PC-3 (cell line): ENCODE measurements at regions not wholly inside any gene's neighbourhood (a gene's known extent, or its start where the extent isn't known, plus 50 kb on each side); places are given as distances from the start of the nearest gene placed in this dataset.

Source experiments
- ATAC-seq: fragments of 200-7000 bp; cut with Tn5 transposase; 2 replicates; pipeline ENCODE4 v1.9.1; 2020; ENCODE audit warnings: mild to moderate bottlenecking, moderate library complexity
- BruUV-seq: library from RNA; stranded (reverse); fragments of 400-500 nt; replicated peaks from 2 replicates; lab custom pipeline; 2021; lab: Mats Ljungman, UMichigan
- CTCF ChIA-PET: fragments of 300-600 bp; sonication (Branson Sonifier 250); formaldehyde crosslinking; loops from one replicate; lab custom pipeline; 2022; ENCODE audit warnings: antibody characterized with exemption; lab: Charles Lee
- POLR2A ChIA-PET: fragments of 300-600 bp; sonication (Branson Sonifier 250); formaldehyde crosslinking; loops from one replicate; lab custom pipeline; 2022; ENCODE audit warnings: antibody characterized with exemption; ENCODE audit not compliant: unreplicated experiment; lab: Charles Lee
- DNase-seq: peaks from one replicate; pipeline ENCODE4 v3.0.0-alpha.2; 2015
- H2AFZ ChIP-seq: fragments of 300-600 bp; sonication (generic); 2 replicates; pipeline ENCODE4 v1.6.0; 2016; ENCODE audit warnings: antibody characterized with exemption, low read length
- H3F3A ChIP-seq: fragments of 300-600 bp; sonication (generic); one replicate; pipeline ENCODE4 v1.6.0; 2017; ENCODE audit warnings: antibody characterized with exemption, low read length, control low read depth, mild to moderate bottlenecking; ENCODE audit not compliant: unreplicated experiment
- H3K27ac ChIP-seq: fragments of 300-600 bp; sonication (generic); 2 replicates; pipeline ENCODE4 v1.5.1; 2016; ENCODE audit warnings: mild to moderate bottlenecking, low read length
- H3K27me3 ChIP-seq: fragments of 300-600 bp; sonication (generic); 2 replicates; pipeline ENCODE4 v1.6.1; 2016; ENCODE audit warnings: low read length, mixed read lengths
- H3K36me3 ChIP-seq: fragments of 300-600 bp; sonication (generic); 2 replicates; pipeline ENCODE4 v1.6.1; 2016; ENCODE audit warnings: low read depth, mixed run types, low read length, mixed read lengths
- H3K4me1 ChIP-seq: fragments of 300-600 bp; sonication (generic); 2 replicates; pipeline ENCODE4 v1.5.1; 2016; ENCODE audit warnings: low read length; ENCODE audit not compliant: insufficient read depth
- H3K4me2 ChIP-seq: fragments of 300-600 bp; sonication (generic); 2 replicates; pipeline ENCODE4 v1.6.0; 2016; ENCODE audit warnings: low read length
- H3K4me3 ChIP-seq: fragments of 300-600 bp; sonication (generic); 2 replicates; pipeline ENCODE4 v1.5.1; 2016; ENCODE audit warnings: mild to moderate bottlenecking, low read length, mixed read lengths
- H3K79me2 ChIP-seq: fragments of 300-600 bp; sonication (generic); 2 replicates; pipeline ENCODE4 v1.6.1; 2017; ENCODE audit warnings: low read length, mixed read lengths
- H3K9ac ChIP-seq: fragments of 300-600 bp; sonication (generic); 2 replicates; pipeline ENCODE4 v1.6.0; 2016; ENCODE audit warnings: mild to moderate bottlenecking, low read length
- H3K9me2 ChIP-seq: fragments of 300-600 bp; sonication (generic); replicated peaks from 2 replicates; pipeline ENCODE4 v1.6.1; 2016; ENCODE audit warnings: mixed run types, low read length, mixed read lengths
- H3K9me3 ChIP-seq: fragments of 300-600 bp; sonication (generic); 2 replicates; pipeline ENCODE4 v1.6.1; 2016; ENCODE audit warnings: low read length, mixed read lengths
- H4K20me1 ChIP-seq: fragments of 300-600 bp; sonication (generic); 2 replicates; pipeline ENCODE4 v1.6.1; 2016; ENCODE audit warnings: low read length, mixed read lengths
- CTCF ChIP-seq: fragments of 300-600 bp; sonication (generic); conservative IDR thresholded peaks from 2 replicates; pipeline ENCODE4 v1.5.1; 2017; ENCODE audit warnings: antibody characterized with exemption, low read depth, mild to moderate bottlenecking, low read length
- EZH2 ChIP-seq: fragments of 300-600 bp; sonication (generic); IDR thresholded peaks from one replicate; pipeline ENCODE4 v1.6.1; 2017; ENCODE audit warnings: antibody characterized with exemption, mild to moderate bottlenecking, low read length; ENCODE audit not compliant: unreplicated experiment
- EZH2phosphoT487 ChIP-seq: fragments of 300-600 bp; sonication (generic); IDR thresholded peaks from 2 replicates; pipeline ENCODE4 v1.6.1; 2018; ENCODE audit warnings: mild to moderate bottlenecking, antibody characterized with exemption, low read length, borderline replicate concordance
- intact Hi-C: fragments of 100-400 bp; cut with micrococcal nuclease; formaldehyde crosslinking; loops from 2 replicates; pipeline ENCODE4 v1.9.0; 2023

DNA sequence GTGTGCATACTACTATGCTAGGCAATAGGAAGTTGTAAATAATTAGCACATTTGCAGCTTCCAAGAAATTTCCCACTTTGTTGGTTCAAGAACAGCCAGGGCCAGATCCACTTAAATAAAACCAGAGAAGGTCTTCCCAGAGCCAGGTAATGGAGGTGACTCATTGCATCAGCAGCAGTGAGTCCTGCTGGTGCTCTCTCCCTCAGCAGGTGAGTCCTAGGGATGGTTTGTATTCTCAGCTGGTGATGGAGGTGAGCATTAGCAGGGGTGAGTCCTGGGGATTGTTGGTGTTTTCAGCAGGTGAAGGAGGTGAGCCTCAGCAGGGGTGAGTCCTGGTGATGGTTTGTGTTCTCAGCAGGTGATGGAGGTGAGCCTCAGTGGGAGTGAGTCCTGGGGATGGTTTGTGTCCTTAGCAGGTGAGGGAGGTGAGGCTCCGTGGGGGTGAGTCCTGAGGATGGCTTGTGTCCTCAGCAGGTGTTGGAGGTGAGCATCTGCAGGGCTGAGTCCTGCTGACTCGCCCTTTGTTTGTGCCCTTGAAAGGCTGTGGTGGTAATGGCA lies 232.8 kb upstream of the EXOC2 start:
- no peak for ATAC-seq
- no peaks in the 10 kb centered on the region for H3K9me3 ChIP-seq
- no peak for TF ChIP-seq CTCF
- no peak for TF ChIP-seq EZH2
- no peak for TF ChIP-seq EZH2phosphoT487
- H2AFZ ChIP-seq: no peak overlapping the region
- CTCF ChIA-PET: no interaction called here
- H3K27ac ChIP-seq: no peak overlapping the region
- no peak for DNase-seq
- intact Hi-C loops: no loop called here
- peaks cover 68% of the 10 kb centered on the region for H3K27me3 ChIP-seq
- H4K20me1 ChIP-seq: no peaks in the 10 kb centered on the region
- H3K9ac ChIP-seq: no peak overlapping the region
- no peaks in the 10 kb centered on the region for H3K36me3 ChIP-seq
- H3K79me2 ChIP-seq: no peaks in the 10 kb centered on the region
- H3K4me1 ChIP-seq: no peaks in the 10 kb centered on the region
- POLR2A ChIA-PET: no interaction called here
- BruUV-seq: no TSS peak
- no peaks in the 10 kb centered on the region for H3K9me2 ChIP-seq
- H3K4me3 ChIP-seq: no peak overlapping the region
- H3K4me2 ChIP-seq: no peak overlapping the region
- no peaks in the 10 kb centered on the region for H3F3A ChIP-seq

GRCh38 chr6:924661-925060 lies 231.7 kb upstream of the EXOC2 start:
- H3K27me3 ChIP-seq: peaks cover 66% of the 10 kb centered on the region
- no peak overlapping the region for H3K4me3 ChIP-seq
- CTCF ChIA-PET: no interaction called here
- BruUV-seq: no TSS peak
- H3K9ac ChIP-seq: no peak overlapping the region
- H2AFZ ChIP-seq: no peak overlapping the region
- no peaks in the 10 kb centered on the region for H4K20me1 ChIP-seq
- no peaks in the 10 kb centered on the region for H3K36me3 ChIP-seq
- H3K9me2 ChIP-seq: no peaks in the 10 kb centered on the region
- no peaks in the 10 kb centered on the region for H3K4me1 ChIP-seq
- no peak overlapping the region for H3K27ac ChIP-seq
- POLR2A ChIA-PET: no interaction called here
- DNase-seq (no peak), ATAC-seq (no peak)
- no peaks in the 10 kb centered on the region for H3K9me3 ChIP-seq
- no peak for TF ChIP-seq CTCF
- no peak for TF ChIP-seq EZH2phosphoT487
- no peak for TF ChIP-seq EZH2
- intact Hi-C loops: no loop called here
- no peaks in the 10 kb centered on the region for H3K79me2 ChIP-seq
- no peak overlapping the region for H3K4me2 ChIP-seq
- H3F3A ChIP-seq: no peaks in the 10 kb centered on the region

GRCh38 chr6:921400-921799 lies 228.5 kb upstream of the EXOC2 start:
- Histone ChIP-seq H3K79me2 (no peaks in the 10 kb centered on the region), H3K9me3 (no peaks in the 10 kb centered on the region), H3K9ac (no peak overlapping the region), H2AFZ (no peak overlapping the region), H3K9me2 (no peaks in the 10 kb centered on the region), H3K4me3 (no peak overlapping the region), H3K27me3 (peaks cover 77% of the 10 kb centered on the region), H3F3A (no peaks in the 10 kb centered on the region), H3K27ac (no peak overlapping the region), H4K20me1 (no peaks in the 10 kb centered on the region), H3K4me2 (no peak overlapping the region), H3K36me3 (no peaks in the 10 kb centered on the region), H3K4me1 (no peaks in the 10 kb centered on the region)
- BruUV-seq: no TSS peak
- DNase-seq: no peak
- no peak for ATAC-seq
- intact Hi-C loops: no loop called here
- POLR2A ChIA-PET: no interaction called here
- CTCF ChIA-PET: no interaction called here
- TF ChIP-seq CTCF: no peak
- TF ChIP-seq EZH2: no peak
- no peak for TF ChIP-seq EZH2phosphoT487
